Endothelial cell of umbilical vein (primary cell): ENCODE measurements at regions not wholly inside any gene's neighbourhood (a gene's known extent, or its start where the extent isn't known, plus 50 kb on each side); places are given as distances from the start of the nearest gene placed in this dataset.

Experiments
- CTCF ChIP-seq, 2 donors: IDR thresholded peaks; 1 replicate in 1 of 2; 2 replicates in 1 of 2; pipeline ENCODE4 v1.5.1; 2011; ENCODE audit warnings: low read length in 2 of 2, mild to moderate bottlenecking in 2 of 2, moderate library complexity in 2 of 2, control low read depth in 1 of 2, inconsistent platforms in 1 of 2, low read depth in 1 of 2; ENCODE audit not compliant: insufficient read depth in 1 of 2; ENCODE audit errors: extremely low read depth in 1 of 2
- EZH2 ChIP-seq: IDR thresholded peaks from 2 replicates; pipeline ENCODE4 v1.6.1; 2012; ENCODE audit warnings: borderline replicate concordance, low read depth, mild to moderate bottlenecking, moderate library complexity, low read length, inconsistent platforms; ENCODE audit not compliant: severe bottlenecking
- MAX ChIP-seq: IDR thresholded peaks from 2 replicates; pipeline ENCODE4 v1.6.1; 2011; ENCODE audit not compliant: insufficient read depth, insufficient read length
- POLR2A ChIP-seq: IDR thresholded peaks from 2 replicates; pipeline ENCODE4 v1.6.1; 2012; ENCODE audit warnings: low read depth, mild to moderate bottlenecking, control low read depth, low read length
- POLR2AphosphoS5 ChIP-seq: IDR thresholded peaks from 2 replicates; pipeline ENCODE4 v1.6.1; 2012; ENCODE audit warnings: low read depth, mild to moderate bottlenecking, control low read depth, low read length, moderate library complexity; ENCODE audit not compliant: insufficient read depth

GRCh38 chr13:88823114-88823513, 1151.9 kb downstream of the SLITRK5 start:
- no peak for TF ChIP-seq CTCF (IDR thresholded peaks at IDR 0.05; ENCODE audit: extremely low read depth in 1 of 2, insufficient read depth in 1 of 2, low read depth in 1 of 2, low read length in 2 of 2)
- TF ChIP-seq EZH2: no peak
- no peak for TF ChIP-seq POLR2A
- no peak for TF ChIP-seq POLR2AphosphoS5
- no peak for TF ChIP-seq MAX
